NCI-H2029 treated with DMSO at 0.1 percent for 48 hours (cell line): ENCODE measurements at regions not wholly inside any gene's neighbourhood (a gene's known extent, or its start where the extent isn't known, plus 50 kb on each side); places are given as distances from the start of the nearest gene placed in this dataset.

Experiments used
- DNase-seq: peaks from one replicate; lab custom pipeline; 2025; lab: John Stamatoyannopoulos, UW

DNA sequence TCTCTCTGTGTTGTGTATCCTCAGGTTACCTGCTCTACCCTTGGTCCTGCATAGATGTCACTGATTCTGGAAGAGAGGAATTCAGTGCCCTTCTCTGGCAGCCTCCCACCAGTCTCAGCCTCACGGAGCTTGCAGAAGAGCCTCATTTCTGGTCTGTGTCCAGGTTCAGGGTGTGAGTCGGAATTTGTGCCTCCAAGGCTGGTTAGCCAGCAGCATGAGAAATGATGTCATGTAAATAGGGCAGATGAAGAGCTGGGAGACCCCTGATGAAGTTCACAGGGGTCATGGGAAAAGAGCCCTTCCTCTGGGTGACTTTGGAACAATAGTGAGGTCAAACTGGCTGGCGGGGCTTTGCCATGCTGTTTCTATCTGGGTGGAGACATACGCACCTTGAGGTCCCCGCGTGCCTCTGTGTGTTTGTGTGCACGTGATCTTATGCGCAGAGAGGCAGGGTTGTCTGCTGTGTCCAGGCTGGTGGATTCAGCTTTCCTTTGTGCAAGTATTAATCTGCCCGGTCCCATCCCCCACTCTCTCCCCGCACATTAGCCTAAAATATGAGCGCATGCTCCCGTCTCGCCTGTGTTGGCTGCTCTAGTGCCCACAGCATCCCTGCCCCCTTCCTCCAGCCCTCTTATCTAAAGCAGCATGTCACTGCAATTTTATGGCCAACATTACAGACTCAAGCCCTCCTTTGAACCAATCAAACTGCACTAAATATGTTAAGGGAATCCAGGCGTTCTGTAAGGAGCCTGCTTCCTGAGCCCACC, 256.3 kb upstream of the ZFHX3 start:
- no peak for DNase-seq

DNA sequence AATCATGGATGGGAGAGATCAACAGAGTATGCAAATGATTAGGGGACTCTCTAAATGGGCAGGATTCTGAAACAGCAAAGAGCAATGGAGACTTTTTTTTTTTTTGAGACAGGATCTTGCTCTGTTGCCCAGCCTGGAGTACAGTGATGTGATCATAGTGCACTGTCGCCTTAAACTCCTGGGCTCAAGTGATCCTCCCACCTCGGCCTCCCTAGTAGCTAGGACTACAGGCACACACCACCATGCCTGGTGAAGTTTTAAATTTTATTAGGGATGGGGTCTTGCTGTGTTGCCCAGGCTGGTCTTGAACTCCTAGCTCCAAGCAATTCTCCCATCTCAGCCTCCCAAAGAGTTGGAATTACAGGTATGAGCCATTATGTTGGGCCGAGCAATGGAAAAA, 255.0 kb upstream of the ZFHX3 start:
- DNase-seq = no peak

DNA sequence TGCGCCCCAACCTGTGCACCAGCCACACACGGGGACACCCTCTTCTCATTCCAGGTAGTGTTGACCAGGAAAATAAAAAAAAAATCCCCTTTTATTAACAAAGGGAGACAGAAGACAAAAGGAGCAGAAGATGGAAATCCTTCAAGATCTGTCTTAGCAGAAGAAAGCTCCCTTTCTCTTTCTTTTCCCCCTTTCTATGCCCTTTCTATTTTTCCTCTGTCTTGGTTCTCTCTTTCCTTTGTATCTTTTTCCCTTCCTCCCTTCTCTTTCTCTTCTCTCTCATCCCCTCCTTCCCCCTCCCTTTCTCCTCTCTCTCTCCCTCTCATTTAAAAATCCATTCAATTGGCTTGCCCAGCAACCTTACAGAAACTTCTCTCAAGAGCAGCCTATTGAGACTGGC, 254.1 kb upstream of the ZFHX3 start:
- DNase-seq = no peak

DNA sequence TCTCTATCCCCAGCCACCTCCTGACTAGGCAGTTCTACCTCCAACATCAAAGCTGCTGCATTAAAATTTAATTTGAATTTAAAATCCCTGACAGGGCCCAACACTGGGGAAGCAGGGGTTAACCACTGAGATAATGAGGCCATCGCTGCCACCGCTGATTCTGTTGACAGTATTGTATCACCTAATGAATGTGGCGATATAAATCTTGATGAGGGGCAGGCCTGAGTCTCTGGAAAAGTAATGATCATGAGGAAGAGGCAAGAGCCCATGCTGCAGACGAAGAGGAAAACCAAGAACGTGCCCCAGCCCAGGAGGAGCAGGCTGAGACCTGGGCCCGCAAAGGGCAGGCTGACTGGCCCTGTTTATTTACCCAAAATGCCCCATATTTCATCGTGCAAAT, 251.4 kb upstream of the ZFHX3 start:
- no peak for DNase-seq

DNA sequence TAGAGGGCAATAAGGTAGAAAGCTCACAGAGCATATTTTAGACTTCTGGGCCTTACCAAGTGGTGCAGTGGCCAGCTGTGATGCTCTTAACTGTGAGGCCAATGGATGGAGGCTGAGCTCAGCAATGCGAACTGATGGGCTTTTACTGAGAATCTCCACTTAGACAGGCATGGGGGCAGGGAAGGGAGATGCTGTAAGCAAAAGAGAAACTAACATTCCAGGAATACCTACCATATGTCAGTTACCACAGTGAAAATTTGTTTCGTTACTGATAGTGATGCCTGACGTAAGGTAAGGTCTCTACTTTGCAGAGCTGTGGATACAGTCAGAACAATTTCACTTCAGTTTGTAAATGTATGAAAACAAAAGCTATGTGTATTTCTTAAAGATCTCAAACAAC, 250.6 kb upstream of the ZFHX3 start:
- no peak for DNase-seq

DNA sequence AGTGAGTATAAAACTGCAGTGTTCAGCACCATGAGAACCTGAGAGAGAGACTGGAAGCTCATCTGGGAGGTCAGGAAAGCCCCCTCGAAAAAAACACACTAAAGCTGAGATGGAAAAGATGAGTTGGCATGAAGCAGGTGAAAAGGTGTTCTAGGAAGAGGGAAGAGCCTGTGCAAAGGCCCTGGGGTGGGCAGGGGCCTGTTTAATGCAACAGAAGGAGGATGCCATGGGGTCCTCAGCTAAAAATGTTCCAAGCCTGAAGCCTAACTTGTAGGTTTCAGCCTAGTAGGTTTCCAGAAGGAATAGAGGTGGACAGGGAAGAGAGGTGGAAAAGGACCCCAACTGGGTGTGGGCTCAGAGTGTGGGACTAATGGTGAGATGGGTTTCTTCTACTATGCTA, 242.3 kb upstream of the ZFHX3 start:
- no peak for DNase-seq

DNA sequence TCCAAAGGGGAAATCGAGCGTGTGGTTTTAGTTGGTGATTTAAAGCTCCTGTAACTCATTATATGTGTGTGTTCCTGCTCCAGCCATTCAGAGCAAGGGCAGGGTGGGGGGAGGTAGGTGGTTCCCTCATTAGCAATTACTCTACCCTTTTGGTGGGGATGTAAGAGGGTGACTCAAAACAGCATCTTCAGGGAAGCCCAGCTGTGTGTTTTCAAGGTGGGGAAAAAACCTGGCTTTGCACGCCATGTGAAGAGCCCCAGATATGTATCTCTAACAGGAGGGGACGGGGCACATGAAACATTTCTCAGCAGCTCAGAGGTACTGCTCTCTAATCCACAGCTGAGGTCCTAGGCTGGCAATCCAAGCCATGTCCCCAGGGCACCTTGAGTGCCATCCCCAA, 241.3 kb upstream of the ZFHX3 start:
- DNase-seq = no peak

DNA sequence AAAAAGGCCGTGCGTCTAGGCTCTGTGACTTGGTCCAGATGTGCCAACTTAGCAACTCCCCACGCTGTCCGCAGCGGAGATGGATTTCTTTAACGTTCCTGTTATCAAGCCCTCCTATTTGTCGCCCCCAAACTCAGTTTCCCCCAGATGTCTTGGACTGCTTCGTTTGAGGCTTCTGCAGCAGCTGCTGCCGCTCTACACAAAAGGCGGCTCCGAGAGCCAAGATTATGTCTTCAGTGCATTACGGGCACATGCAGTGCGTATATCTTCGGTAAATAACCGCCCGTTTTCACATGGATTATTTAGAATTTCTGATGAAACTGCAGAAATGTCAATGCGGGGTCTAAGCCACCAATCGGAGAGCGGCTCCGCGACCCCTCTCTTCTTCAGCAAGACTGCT, 240.6 kb upstream of the ZFHX3 start:
- no peak for DNase-seq

DNA sequence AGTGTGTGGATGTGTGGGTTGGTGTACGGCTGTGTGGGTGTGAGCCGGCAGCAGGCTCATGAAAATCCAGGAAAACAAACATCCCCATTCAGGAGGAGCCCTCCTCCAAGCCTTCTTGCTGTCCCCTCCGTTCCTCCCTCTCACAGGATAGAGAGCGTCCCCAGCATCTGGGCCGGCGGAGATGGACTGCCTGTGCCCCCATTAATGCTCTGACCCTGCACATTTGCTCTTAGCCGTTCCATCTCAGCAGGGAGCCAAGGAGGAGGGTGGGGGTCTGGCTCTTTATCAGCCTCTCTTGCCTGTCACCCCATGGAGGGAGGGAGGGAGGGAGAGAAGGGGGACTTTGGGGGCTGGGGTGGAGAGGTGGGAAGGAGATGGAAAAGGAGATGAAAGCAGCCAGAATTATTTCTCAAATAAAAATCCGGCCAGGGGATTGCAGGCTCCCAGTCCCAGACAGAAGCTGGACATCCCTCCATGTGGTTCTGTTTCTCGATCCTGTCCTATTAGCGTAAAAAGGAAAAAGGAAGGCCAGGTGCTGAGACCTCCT, 240.0 kb upstream of the ZFHX3 start:
- no peak for DNase-seq

DNA sequence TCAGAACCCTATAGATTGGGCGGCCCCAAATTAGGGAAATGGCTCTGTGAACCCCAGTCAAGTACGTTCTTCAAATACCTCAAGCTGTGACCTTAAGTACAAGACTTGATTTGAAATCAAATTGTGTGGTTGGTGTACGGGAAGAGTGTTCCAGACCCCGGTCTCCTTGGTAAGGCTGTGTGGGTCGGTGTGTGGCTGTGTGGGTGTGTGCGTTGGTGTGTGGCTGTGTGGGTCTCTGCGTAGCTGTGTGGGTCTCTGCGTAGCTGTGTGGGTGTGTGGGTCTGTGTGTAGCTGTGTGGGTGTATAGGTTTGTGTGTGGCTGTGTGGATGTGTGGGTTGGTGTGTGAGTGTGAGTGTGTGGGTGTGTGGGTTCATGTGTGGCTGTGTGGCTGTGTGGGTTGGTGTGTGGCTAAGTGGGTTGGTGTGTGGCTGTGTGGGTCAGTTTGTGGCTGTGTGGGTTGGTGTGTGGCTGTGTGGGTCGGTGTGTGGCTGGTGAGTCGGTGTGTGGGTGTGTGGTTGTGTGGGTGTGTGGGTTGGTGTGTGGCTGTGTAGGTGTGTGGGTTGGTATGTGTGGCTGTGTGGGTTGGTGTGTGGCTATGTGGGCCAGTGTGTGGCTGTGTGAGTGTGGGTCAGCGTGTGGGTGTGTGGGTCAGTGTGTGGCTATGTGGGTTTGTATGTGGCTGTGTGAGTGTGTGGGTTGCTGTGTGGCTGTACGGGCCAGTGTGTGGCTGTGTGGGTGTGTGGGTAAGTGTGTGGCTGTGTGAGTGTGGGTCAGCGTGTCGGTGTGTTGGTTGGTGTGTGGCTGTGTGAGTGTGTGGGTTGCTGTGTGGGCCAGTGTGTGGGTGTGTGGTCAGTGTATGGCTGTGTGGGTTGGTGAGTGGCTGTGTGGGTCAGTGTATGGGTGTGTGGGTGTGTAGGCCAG, 238.7 kb upstream of the ZFHX3 start:
- DNase-seq = no peak

DNA sequence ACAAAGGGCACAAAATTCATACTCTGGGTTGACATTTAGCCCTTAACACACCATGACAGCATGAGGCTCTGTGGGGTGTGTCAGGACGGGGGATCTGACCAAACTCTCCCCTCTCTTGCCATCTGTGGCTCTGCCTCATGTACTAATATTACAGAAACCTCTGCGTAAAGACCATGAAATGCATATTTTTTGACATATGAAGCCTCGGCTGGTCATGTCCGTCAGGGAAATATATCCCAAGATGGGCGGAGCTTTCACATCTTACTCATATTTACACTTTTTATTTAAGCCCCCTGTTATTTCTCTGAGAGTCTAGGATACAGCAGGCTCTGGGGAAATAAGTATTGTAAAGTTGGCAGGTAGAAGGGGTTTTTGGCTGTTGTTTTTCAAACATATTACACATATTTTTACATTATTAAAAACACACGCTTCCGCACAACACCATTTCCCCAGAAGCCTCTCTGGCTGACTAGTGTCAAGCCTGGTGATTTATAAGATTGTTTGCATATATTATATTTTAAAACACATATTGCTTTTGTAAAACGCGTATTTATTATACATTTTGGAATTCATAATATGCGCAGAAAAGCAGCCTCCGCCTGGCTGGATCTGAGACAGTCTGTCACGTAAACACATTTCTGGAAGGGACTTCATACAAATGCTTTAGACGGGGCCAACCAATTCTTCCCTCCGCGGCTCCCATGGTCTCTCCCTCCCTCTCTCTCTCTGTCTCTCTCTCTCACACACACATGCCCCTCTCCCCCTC, 237.7 kb upstream of the ZFHX3 start:
- no peak for DNase-seq

DNA sequence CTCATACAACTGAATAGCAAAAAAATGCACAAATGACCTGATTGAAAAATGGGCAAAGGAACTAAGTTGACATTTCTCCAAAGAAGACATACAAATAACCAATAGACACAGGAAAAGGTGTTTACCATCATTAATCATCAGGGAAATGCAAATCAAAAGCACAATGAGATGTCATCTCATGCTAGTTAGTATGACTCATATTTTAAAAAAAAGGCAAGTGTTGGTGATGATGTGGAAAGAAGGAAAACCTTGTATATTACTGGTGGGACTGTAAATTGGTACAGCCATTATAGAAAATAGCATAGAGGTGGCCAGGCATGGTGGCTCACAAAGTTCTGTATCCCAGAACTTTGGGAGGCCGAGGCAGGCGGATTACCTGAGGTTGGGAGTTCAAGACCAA, 232.5 kb upstream of the ZFHX3 start:
- DNase-seq = no peak

DNA sequence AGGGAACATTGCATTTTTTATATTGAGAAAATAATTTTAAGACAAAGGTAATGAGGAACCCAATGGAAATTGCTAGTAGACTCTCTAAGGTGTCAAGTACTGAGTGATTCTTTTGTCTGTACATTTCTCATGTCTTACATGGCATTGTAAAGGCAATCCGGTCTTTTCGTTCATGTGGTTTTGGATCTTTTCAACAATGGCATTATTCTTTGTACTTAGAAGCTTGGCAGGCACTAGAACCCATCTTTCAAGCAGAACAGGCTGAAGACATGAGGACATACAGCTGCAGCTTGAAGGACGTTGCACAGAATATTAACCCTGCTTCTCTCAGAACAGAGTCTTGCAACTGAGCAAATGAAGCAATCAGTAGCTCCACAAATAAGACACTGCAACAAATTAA, 231.5 kb upstream of the ZFHX3 start:
- no peak for DNase-seq

DNA sequence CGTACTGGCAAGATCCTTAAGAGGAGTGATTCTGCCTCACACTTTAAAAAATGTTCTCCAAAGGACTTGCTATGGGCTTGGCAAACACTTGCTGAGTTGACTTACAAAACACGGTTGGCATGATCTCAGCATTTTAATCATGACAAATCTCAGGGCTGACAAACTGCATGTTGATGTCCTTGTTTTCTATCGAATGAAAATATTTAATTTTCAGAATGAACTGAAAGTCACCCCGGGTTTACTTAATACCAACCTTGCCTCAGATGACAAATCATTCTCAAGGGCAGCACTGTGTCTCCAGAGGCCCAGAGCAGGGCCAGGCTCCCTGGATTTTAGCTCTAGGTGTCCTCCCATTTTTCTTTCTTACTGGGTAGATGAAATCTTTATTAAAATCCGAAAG, 229.1 kb upstream of the ZFHX3 start:
- no peak for DNase-seq

DNA sequence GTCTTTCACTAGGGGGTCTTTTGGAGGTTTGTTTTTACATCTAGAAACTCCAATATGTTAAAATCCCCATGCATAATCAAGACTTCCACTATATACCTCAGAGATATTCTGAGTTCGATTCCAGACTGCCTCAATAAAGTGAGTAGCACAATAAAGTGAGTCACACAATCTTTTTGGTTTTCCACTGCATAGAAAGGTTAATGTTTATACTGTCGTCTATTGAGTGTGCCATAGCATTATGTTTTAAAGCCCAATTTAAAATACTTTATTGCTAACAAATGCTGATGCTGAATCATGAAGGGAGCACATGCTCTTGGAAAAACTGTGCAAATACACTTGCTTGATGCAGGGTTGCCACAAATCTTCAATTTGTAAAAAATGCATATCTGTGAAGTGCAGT, 227.5 kb upstream of the ZFHX3 start:
- no peak for DNase-seq

DNA sequence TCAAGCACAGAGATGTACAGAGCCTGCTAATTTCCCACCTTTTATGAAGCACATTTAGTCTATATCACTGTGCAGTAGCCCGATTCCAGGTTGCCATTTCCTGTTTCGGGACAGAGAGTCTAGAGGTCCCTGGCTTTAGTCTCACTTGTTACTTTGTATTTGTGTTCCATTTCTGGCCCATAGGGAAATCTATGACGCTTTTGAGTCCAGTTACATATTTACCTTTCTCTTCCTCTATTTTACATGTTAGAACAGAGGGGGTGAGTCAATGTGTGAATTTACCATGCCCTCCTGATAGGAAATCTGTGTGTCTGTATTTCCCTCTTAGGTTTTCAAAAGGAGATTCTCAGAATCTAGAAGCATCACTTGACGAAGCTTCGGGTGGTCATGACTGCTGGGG, 227.1 kb upstream of the ZFHX3 start:
- no peak for DNase-seq

DNA sequence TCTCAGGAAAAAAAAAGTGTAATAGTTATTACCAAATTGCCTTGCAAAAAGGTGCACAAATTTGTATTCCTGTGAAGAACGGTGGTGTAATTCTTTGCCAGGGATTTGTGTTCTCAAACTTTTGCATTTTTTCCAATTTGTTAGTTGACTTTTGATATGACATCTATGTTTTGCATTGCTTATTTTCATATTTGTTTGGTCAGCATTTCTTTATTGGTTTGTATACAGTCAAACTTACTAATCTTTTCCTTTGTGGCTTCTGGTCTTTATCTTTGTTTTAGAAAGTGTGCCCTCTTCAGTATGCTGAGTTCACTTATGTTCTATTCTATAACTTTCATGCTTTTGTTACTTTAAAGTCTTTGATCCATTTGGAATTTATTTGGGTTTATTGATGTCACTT, 226.2 kb upstream of the ZFHX3 start:
- no peak for DNase-seq

DNA sequence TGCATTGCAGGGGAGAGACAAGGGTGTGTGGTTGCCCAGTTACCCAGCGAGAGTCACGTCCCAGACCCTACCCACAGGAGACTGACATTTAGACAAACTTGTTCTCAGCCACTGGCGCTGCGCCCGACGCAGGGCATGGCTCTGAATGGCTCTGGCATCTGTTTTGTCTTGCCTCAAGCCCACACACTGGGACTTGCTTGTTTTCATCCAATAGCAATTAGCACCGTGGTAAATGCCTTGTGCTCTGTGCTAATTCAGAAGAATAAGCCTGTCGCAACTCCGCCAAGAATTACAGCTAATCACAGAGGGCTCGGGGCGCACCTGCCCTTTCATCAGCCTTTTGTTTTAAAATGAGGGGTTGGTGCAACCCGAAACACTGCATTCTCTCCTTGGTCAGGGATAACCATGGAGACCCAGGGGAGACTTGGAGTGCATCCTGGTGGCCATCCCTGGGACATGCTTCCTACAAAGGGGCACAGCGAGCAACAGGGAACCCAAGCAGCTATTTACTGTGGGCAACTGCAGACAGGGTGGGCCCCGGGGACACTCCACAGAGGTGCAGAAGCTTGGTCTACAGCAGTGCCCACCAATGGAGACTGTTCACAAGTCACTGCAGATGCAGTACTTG, 220.6 kb upstream of the ZFHX3 start:
- DNase-seq = no peak

DNA sequence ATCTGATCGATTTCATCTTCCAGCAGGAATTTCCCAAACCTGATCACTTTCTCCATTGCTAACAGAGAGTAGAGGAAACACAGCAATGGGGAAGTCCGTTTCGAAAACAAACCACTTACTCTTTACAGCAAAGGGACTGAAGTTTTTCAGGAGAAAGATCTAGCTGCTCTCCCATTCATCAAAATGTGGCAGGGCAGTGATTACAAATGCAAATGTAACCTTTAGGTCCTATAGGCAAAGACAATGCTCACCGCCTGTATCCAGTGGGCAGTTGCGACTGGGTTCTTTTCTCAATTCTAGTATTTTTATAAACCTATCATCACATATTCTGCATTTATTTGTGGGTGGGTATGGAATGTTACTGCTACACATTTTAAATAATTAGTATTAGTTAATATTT, 218.0 kb upstream of the ZFHX3 start:
- DNase-seq = no peak

DNA sequence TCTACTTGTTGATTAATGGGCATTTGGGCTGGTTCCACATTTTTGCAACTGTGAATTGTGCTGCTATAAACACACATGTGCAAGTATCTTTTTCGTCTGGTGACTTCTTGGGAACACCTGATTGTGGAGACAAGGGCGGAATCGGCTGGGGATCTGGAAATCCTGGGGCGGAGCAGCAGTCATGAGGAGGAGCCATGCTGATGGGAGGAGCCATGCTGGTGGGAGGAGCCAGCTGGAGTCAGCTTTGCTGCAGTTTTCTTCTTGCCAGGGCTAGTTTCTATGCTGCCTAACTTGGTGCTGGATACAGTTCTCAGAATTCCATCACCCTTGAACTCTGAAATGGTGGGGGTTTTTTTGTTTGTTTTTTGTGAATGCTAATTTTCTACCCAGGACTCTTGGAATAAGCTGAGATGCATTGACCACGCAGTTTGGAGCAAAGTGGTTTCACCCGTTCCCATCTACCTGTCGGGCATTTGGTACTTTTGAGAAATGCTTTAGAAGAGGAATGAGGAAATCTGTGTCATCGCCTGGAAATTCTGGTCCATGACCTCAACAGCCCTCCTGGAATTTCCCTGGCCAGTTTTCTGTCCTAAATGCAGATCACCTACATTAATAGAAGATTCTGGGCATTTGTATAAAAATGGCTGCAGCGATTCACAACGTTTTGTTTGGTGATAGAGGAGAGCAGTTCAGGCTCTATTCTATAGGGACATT, 217.4 kb upstream of the ZFHX3 start:
- no peak for DNase-seq

DNA sequence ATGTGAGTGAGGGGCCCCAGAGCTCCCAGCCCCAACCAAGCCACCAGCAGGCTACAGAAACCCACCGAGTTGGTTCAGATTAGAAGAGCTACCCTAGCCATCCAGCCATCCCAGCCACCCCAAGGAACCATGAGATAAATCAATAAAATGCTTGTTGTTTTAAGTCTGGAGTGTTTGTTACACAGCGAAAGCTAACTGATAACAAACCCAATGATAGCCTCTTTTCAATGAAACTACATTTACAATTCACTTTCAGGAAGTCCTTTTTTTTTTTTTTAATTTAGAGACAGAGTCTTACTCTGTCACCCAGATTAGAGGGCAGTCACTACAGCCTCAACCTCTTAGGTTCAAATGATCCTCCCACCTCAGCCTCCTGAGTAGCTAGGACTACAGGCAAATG, 215.0 kb upstream of the ZFHX3 start:
- DNase-seq = no peak
